Left hindlimb (tissue), 1 donor: ENCODE measurements at regions not wholly inside any gene's neighbourhood (a gene's known extent, or its start where the extent isn't known, plus 50 kb on each side); places are given as distances from the start of the nearest gene placed in this dataset.
"Not testable (repeated sequence)": the region's sequence is repeated elsewhere in the genome, so short reads cannot be mapped to it uniquely, and the experiment has no call there.

Source experiments
- DNase-seq: peaks from one replicate; pipeline ENCODE4 v3.0.0-alpha.2; 2018

- DNase-seq, result no peak
Measured at GRCh38 chr5:27818888-27819287, 780.5 kb upstream of the CDH9 start.

DNA sequence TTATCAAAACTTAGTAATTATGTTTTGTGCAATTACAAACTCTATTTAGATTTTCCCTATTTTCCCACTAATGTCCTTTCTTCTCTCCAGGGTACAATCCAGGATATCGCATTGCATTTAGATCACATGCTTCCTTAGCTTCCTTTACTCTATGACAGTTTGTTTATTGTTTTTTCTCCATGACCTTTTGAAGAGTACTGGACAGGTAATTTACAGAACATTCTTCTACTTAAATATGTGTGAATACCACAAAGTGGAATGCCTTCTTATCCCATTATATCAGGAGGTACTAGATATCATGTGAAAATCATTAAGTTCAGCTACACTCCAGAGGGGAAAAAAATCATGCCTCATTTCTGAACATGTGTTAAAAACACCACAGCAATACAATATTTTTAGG is 776.6 kb upstream of the CDH9 start:
- no peak for DNase-seq

- DNase-seq, result no peak
Measured at GRCh38 chr5:27814286-27814685, 775.9 kb upstream of the CDH9 start.

DNA sequence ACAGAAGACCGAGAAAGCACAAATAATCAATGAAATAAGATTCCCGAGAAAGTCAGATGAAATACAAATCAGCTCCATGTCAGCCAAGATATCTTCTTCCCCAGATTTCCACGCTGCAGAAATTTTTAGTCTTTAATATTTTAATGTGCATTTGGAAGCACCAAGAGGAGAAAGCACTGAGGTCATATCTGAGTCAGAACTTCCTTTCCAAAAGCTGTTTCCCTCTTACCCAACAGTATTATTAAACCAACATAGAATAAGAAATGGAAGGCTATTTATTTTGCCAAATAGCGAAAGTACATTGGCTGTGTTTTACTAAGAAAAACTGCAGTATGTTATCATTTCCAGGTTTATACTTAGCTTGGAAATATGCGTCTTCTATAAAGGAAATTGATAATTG is 772.1 kb upstream of the CDH9 start:
- no peak for DNase-seq

GRCh38 chr5:27797220-27797619 is 758.8 kb upstream of the CDH9 start:
- no peak for DNase-seq

- DNase-seq, result no peak
Measured at GRCh38 chr5:27788184-27788583, 749.8 kb upstream of the CDH9 start.

DNA sequence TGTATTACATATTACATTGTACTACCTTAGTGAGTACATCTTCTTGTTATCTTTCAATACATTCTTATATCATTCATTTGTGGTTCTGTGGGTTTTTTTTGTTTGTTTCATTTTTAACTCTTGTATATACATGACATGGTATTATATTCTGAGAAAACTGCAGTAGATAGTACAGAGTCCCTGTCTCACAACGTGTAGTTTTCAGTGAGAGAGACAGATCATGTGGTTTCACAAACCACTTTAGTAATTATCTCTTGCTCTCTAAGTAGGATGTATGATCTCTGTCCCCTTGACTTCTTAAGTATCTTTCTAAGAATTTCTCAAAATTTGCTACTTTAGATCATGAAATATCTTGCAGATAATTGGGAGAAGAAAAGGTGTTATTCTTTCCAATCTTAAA is 745.9 kb upstream of the CDH9 start:
- DNase-seq, result no peak

DNA sequence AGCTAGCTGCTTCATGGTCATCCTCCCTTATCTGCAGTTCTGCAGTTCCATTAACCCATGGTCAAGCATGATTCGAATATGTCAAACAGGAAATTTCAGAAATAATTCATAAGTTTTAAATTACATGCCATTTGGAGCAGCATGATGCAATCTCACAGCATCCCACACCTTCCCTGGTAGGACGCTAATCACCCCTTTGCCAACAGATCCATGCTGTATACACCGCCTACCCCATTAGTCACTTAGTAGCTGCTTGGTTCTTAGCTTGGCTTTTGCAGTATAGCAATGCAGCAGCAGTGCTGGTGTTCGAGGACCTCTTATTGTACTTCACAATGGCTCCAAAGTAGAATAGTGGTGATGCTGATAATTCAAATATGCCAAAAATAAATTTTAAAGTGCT is 739.7 kb upstream of the CDH9 start:
- no peak for DNase-seq

DNA sequence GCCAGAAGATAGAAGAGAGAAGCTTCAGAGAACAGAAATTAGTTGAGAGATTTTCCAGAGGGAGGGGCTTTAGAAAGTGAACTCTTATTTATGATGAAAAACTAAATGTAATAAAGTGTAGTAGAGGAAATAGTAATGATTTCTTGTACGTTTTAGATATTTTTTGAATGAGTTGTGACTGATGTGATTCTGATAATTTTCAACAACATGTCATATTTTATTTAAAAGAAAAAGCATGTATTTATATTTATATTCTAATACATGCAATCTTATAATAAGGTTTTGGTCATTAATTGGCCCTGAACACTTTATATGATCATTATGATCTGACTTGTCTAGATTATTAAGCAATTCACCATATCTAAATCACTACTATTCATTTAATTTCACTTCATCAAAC is 735.2 kb upstream of the CDH9 start:
- no peak for DNase-seq

DNA sequence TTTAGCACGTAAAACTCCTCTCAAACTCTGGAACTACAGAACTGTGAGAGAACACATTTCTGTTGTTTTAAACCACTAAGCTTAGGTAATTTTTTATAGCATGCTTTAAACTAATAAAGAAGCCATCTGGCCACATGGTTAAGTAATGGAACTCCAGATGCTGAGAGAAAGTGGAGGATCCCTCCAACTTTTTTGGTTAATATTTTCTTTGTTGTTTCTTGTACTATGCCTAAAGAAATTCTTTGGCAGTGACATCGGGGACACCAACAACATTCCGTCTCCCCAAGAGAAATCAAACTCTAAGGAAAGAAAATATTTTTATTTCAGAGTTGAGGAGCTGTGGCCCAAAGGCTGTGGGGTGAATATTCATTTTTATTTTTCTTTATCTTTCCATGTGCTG is 734.8 kb upstream of the CDH9 start:
- no peak for DNase-seq

GRCh38 chr5:27769748-27770402 is 731.5 kb upstream of the CDH9 start:
- no peak for DNase-seq

DNA sequence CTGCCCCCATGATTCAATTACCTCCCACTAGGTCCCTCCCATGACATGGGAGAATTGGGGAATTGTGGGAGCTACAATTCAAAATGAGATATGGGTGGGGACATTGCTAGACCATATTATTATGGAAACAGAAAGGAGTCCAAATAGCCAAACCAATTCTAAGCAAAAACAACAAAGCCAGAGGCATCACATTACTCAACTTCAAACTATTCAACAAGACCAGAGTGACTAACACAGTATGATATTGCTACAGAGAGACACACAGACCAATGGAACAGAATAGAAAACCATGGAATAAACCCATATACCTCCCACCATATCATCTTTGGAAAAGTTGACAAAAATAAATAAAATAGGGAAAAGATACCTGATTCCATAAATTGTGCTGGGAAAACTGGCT is 710.5 kb upstream of the CDH9 start:
- DNase-seq, result no peak

DNA sequence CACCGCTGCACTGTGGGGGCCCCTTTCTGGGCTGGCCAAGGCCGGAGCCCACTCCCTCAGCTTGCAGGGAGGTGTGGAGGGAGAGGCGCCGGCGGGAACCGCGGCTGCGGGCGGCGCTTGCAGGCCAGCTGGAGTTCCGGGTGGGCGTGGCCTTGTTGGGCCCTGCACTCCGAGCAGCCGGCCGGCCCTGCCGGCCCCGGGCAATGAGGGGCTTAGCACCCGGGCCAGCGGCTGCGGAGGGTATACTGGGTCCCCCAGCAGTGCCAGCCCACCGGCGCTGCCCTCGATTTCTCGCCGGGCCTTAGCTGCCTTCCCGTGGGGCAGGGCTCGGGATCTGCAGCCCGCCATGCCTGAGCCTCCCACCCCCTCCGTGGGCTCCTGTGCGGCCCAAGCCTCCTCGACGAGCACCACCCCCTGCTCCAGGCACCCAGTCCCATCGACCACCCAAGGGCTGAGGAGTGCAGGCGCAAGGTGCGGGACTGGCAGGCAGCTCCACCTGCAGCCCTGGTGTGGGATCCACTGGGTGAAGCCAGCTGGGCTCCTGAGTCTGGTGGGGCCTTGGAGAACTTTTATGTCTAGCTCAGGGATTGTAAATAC is 705.1 kb upstream of the CDH9 start:
- not testable (repeated sequence) for DNase-seq

DNA sequence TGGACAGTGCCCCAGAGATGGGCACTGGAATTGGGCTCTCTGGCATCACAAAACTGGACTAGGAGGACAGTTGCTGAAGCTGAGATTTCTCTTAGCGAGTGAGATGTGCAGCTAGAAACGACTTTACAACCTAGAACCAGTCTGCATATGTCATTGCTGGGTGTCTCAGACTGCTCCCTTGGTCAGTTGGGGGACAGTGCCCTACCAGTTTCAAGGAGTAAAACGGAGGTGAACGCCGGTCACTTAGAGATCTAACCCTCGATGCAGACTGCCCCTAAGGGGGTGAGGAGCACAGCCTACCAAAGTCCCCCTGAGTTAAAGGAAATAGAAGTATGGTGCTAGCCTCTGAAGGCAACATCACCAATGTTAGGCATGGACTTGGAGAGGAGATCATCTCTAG is 704.4 kb upstream of the CDH9 start:
- DNase-seq, result no peak

DNA sequence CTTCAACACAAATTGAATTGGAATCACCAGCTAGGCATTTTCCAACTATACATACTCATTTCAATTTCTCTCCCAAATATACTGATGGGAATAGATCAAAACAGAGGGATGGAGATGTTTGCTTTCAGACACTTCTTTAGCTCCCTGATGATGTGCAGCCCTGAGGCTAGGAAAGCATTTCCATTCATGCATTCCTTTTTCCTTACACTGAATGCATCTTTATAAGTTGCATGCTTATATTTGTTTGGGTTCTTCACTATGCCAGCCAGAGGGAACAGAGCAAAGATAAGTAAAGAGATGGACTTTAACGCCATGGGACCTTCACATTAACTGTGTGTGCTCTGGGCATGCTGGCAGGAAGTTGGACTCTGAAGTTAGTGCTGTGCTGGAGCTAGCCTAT is 696.5 kb upstream of the CDH9 start:
- DNase-seq, result no peak

- DNase-seq, result no peak
Measured at GRCh38 chr5:27733237-27733636, 694.9 kb upstream of the CDH9 start.

DNA sequence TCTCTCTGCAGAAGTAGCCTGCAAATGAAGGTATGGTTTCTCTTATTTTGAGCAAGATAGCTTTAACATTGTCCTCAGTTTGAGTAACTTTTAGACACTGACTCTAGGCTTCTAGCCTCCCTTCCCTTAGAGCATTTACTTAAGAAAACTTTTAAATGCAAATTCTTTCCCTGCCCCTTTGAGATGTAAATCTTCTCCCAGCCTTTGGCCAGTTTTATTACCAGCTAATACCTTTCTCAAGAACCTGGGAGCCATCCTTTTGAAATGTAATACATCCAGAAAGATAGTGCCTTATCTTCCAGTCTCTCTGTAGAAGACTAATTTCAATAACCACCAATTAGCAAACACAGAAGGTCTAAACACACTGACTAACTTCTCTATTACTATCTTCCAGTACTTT is 688.9 kb upstream of the CDH9 start:
- DNase-seq, result no peak

GRCh38 chr5:27722337-27722736 is 684.0 kb upstream of the CDH9 start:
- no peak for DNase-seq

- DNase-seq, result no peak
Measured at GRCh38 chr5:27708534-27708933, 670.1 kb upstream of the CDH9 start.

- no peak for DNase-seq
Measured at GRCh38 chr5:27706832-27707231, 668.4 kb upstream of the CDH9 start.

DNA sequence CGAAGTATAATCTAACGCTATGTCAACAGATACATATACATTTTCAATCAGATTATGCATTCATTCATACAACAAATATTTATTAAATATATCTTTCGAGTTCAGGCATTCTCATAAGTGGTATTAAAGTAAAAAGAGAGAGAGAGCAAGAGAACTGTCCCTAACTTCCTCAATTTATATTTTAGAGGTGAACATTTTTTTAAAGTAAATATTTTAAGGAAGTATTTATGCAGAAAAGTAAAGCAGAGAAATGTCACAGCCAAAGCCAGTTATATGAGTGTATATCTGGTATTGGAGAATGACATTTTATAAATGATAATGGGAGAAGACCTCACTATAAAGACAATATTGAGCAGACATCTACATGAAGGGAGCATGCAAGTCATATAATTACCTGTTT is 667.3 kb upstream of the CDH9 start:
- DNase-seq, result no peak

DNA sequence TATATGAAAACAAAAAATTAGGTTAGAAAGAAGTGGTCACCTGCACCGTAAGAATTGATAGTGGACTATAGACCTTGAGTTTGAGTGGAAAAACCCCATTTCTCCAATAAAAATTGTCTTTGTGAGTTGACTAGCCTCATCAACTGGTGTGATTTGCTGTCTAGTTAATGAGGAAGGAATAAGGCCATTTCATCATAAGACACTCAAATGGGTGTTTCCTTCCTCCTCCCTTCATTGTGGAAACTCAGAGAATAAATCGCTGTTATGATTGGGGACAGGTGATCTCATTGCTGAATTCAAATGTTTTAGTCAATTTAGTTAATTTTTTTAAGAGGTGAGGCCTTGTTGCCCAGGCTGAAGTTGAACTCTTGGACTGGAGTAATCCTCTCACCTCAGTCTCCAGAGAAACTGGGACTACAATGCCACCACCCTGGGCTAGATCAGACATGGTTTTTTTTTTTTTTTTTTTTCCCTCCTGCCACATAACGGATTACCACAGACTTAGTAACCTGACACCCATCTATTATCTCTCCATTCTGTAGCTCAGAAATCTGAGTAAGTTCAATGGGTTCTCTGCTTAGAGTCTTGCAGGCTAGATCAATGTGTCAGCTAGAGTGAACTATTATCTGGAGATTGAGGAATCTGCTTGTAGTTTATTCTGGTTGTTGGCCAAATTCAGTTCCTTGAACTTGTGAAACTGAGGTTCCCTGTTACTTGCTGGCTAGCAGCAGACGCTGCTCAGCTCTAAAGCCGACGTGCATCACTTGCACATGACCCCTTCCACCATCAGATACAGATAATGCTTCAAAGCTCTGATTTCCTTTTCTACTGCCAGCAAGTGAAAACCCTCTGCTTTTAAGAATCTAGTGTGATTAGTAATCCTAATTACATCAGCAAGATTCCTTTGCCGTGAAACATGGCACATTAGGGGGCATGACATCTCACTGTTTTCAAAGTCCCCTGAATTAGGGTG is 663.8 kb upstream of the CDH9 start:
- no peak for DNase-seq

- DNase-seq, result no peak
Measured at GRCh38 chr5:27700526-27700925, 662.1 kb upstream of the CDH9 start.

GRCh38 chr5:27682600-27682999 is 644.2 kb upstream of the CDH9 start:
- DNase-seq, result no peak
